ENCODE measurements at regions not wholly inside any gene's neighbourhood (a gene's known extent, or its start where the extent isn't known, plus 50 kb on each side); places are given as distances from the start of the nearest gene placed in this dataset.
A peak's percentile ranks its signal among the peaks of the same experiment; 100 is the strongest.

- Histone ChIP-seq H3K36me3 (ENCODE audit: control insufficient read depth, insufficient read depth, low read length) (no peaks in the 10 kb centered on the region), H2AFZ (ENCODE audit: low read depth, low read length) (no peak overlapping the region), H3K27me3 (ENCODE audit: control insufficient read depth in 2 of 2, insufficient read depth in 2 of 2, low read length in 2 of 2) (no peaks in the 10 kb centered on the region), H4K20me1 (replicated peaks; ENCODE audit: control insufficient read depth, insufficient read depth, low read length) (no peaks in the 10 kb centered on the region), H3K4me1 (replicated peaks in 1 of 2; ENCODE audit: control insufficient read depth in 2 of 2, insufficient read depth in 2 of 2, low read length in 2 of 2) (no peaks in the 10 kb centered on the region), H3K27ac (ENCODE audit: extremely low read depth, low read depth, low read length) (no peak overlapping the region), H3K79me2 (ENCODE audit: control insufficient read depth, insufficient read depth, low read length) (no peaks in the 10 kb centered on the region), H3K9ac (ENCODE audit: insufficient read depth in 1 of 2, low read depth in 2 of 2, low read length in 2 of 2) (no peak overlapping the region), H3K4me2 (ENCODE audit: insufficient read depth, low read length) (no peak overlapping the region), H3K9me3 (replicated peaks; ENCODE audit: control insufficient read depth, insufficient read depth, low read depth, low read length) (no peaks in the 10 kb centered on the region), H3K9me1 (ENCODE audit: control insufficient read depth, insufficient read depth, low read length) (no peaks in the 10 kb centered on the region), H3K4me3 (no peak overlapping the region)
- 0% methylated on average over 1 of the region's 1 CpG for WGBS (ENCODE audit: insufficient coverage, low coverage, missing lambda C conversion rate)
- FAIRE-seq (no peak), ATAC-seq (no peak), DNase-seq (ENCODE audit: extremely low read depth in 1 of 4, low spot score in 3 of 4) (no peak)
- intact Hi-C loops (cut with micrococcal nuclease) = no loop called here
- POLR2A ChIA-PET = no interaction called here
- in situ Hi-C loops (cut with MboI) = no loop called here
- CTCF ChIA-PET (ENCODE audit: low intra/inter-chr PET ratio) = no interaction called here
- BruUV-seq (replicated peaks) = no TSS peak
- TF ChIP-seq ZNF316 (IDR thresholded peaks at IDR 0.05) = peak; percentile 30; the same call in 1 of the 2 replicates
- TF ChIP-seq FOXJ3 (CRISPR knock-in tag; IDR thresholded peaks at IDR 0.05) = no peak
Observed at GRCh38 chr17:14482715-14483114, 181.8 kb downstream of the HS3ST3B1 start.

- H3K79me2 ChIP-seq (ENCODE audit: control insufficient read depth, insufficient read depth, low read length) = no peaks in the 10 kb centered on the region
- WGBS (ENCODE audit: insufficient coverage, low coverage, missing lambda C conversion rate) = 14% methylated on average over 1 of the region's 1 CpG
- no peak overlapping the region for H3K27ac ChIP-seq (ENCODE audit: extremely low read depth, low read depth, low read length)
- intact Hi-C loops (cut with micrococcal nuclease) (no loop called here), in situ Hi-C loops (cut with MboI) (no loop called here)
- no peak overlapping the region for H3K4me3 ChIP-seq
- H3K27me3 ChIP-seq (ENCODE audit: control insufficient read depth in 2 of 2, insufficient read depth in 2 of 2, low read length in 2 of 2) = no peaks in the 10 kb centered on the region
- H3K9ac ChIP-seq (ENCODE audit: insufficient read depth in 1 of 2, low read depth in 2 of 2, low read length in 2 of 2) = no peak overlapping the region
- ATAC-seq (no peak), DNase-seq (ENCODE audit: extremely low read depth in 1 of 4, low spot score in 3 of 4) (no peak), FAIRE-seq (no peak)
- no peaks in the 10 kb centered on the region for H3K9me3 ChIP-seq (replicated peaks; ENCODE audit: control insufficient read depth, insufficient read depth, low read depth, low read length)
- BruUV-seq (replicated peaks) = no TSS peak
- no peak overlapping the region for H2AFZ ChIP-seq (ENCODE audit: low read depth, low read length)
- H3K36me3 ChIP-seq (ENCODE audit: control insufficient read depth, insufficient read depth, low read length) = no peaks in the 10 kb centered on the region
- CTCF ChIA-PET (ENCODE audit: low intra/inter-chr PET ratio) = no interaction called here
- no peaks in the 10 kb centered on the region for H4K20me1 ChIP-seq (replicated peaks; ENCODE audit: control insufficient read depth, insufficient read depth, low read length)
- POLR2A ChIA-PET = interaction anchor here (0.7 kb wide), 1 partner anchor 431 kb away, joined by 4 read pairs; no protein-coding TSS in a partner anchor
- H3K9me1 ChIP-seq (ENCODE audit: control insufficient read depth, insufficient read depth, low read length) = no peaks in the 10 kb centered on the region
- no peaks in the 10 kb centered on the region for H3K4me1 ChIP-seq (replicated peaks in 1 of 2; ENCODE audit: control insufficient read depth in 2 of 2, insufficient read depth in 2 of 2, low read length in 2 of 2)
- no peak overlapping the region for H3K4me2 ChIP-seq (ENCODE audit: insufficient read depth, low read length)
- TF ChIP-seq TRIM25 (IDR thresholded peaks at IDR 0.05; ENCODE audit: borderline replicate concordance) (no peak), RBBP5 (IDR thresholded peaks at IDR 0.05; ENCODE audit: borderline replicate concordance, insufficient read depth, low read length, poor library complexity, severe bottlenecking) (no peak), MCM7 (IDR thresholded peaks at IDR 0.05) (no peak), ZNF133 (CRISPR knock-in tag; IDR thresholded peaks at IDR 0.05) (no peak), PHTF2 (CRISPR knock-in tag; IDR thresholded peaks at IDR 0.05) (no peak), L3MBTL2 (IDR thresholded peaks at IDR 0.05) (no peak)
Observed at GRCh38 chr17:14481664-14482063, 180.8 kb downstream of the HS3ST3B1 start.
